Ishikawa (cell line): ENCODE measurements at regions not wholly inside any gene's neighbourhood (a gene's known extent, or its start where the extent isn't known, plus 50 kb on each side); places are given as distances from the start of the nearest gene placed in this dataset.

ENCODE experiments used
- CEBPB ChIP-seq: IDR thresholded peaks from 2 replicates; pipeline ENCODE4 v1.6.1; 2012
- CREB1 ChIP-seq: IDR thresholded peaks from 2 replicates; pipeline ENCODE4 v1.6.1; 2012; ENCODE audit warnings: low read depth
- EGR1 ChIP-seq: IDR thresholded peaks from 2 replicates; pipeline ENCODE4 v1.6.1; 2012
- EP300 ChIP-seq: IDR thresholded peaks from 2 replicates; pipeline ENCODE4 v1.6.1; 2012; ENCODE audit warnings: borderline replicate concordance
- FOXM1 ChIP-seq: IDR thresholded peaks from 2 replicates; pipeline ENCODE4 v1.6.1; 2012; ENCODE audit warnings: low read depth, borderline replicate concordance
- NFIC ChIP-seq: IDR thresholded peaks from 2 replicates; pipeline ENCODE4 v1.6.1; 2012
- RAD21 ChIP-seq: IDR thresholded peaks from 2 replicates; pipeline ENCODE4 v1.6.1; 2012; ENCODE audit warnings: low read depth
- TAF1 ChIP-seq: IDR thresholded peaks from 2 replicates; pipeline ENCODE4 v1.6.1; 2012; ENCODE audit warnings: low read depth, mild to moderate bottlenecking
- TCF12 ChIP-seq: IDR thresholded peaks from 2 replicates; pipeline ENCODE4 v1.6.1; 2012; ENCODE audit warnings: low read depth
- TEAD4 ChIP-seq: IDR thresholded peaks from 2 replicates; pipeline ENCODE4 v1.6.1; 2012
- USF1 ChIP-seq: IDR thresholded peaks from 2 replicates; pipeline ENCODE4 v1.6.1; 2012
- YY1 ChIP-seq: IDR thresholded peaks from 2 replicates; pipeline ENCODE4 v1.6.1; 2012; ENCODE audit warnings: low read depth
- ZBTB7A ChIP-seq: IDR thresholded peaks from 2 replicates; pipeline ENCODE4 v1.6.1; 2012; ENCODE audit warnings: low read depth
- TF ChIP-seq, protein P1 (sequence below): IDR thresholded peaks from 2 replicates; pipeline ENCODE4 v1.6.1; 2012
- TF ChIP-seq, protein P2 (sequence below): IDR thresholded peaks from 2 replicates; pipeline ENCODE4 v1.6.1; 2012; ENCODE audit warnings: low read depth, mild to moderate bottlenecking

- no peak for TF ChIP-seq CREB1
- TF ChIP-seq EGR1 = no peak
- no peak for TF ChIP-seq TAF1
- no peak for TF ChIP-seq CEBPB
Measured at GRCh38 chr18:30588673-30589164, 453.8 kb downstream of the DSC3 start.

- no peak for TF ChIP-seq TCF12
- TF ChIP-seq, protein P1, sequence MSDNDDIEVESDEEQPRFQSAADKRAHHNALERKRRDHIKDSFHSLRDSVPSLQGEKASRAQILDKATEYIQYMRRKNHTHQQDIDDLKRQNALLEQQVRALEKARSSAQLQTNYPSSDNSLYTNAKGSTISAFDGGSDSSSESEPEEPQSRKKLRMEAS = no peak
- TF ChIP-seq YY1 = no peak
- TF ChIP-seq TAF1 = no peak
- TF ChIP-seq, protein P2, sequence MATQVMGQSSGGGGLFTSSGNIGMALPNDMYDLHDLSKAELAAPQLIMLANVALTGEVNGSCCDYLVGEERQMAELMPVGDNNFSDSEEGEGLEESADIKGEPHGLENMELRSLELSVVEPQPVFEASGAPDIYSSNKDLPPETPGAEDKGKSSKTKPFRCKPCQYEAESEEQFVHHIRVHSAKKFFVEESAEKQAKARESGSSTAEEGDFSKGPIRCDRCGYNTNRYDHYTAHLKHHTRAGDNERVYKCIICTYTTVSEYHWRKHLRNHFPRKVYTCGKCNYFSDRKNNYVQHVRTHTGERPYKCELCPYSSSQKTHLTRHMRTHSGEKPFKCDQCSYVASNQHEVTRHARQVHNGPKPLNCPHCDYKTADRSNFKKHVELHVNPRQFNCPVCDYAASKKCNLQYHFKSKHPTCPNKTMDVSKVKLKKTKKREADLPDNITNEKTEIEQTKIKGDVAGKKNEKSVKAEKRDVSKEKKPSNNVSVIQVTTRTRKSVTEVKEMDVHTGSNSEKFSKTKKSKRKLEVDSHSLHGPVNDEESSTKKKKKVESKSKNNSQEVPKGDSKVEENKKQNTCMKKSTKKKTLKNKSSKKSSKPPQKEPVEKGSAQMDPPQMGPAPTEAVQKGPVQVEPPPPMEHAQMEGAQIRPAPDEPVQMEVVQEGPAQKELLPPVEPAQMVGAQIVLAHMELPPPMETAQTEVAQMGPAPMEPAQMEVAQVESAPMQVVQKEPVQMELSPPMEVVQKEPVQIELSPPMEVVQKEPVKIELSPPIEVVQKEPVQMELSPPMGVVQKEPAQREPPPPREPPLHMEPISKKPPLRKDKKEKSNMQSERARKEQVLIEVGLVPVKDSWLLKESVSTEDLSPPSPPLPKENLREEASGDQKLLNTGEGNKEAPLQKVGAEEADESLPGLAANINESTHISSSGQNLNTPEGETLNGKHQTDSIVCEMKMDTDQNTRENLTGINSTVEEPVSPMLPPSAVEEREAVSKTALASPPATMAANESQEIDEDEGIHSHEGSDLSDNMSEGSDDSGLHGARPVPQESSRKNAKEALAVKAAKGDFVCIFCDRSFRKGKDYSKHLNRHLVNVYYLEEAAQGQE = no peak
Measured at GRCh38 chr18:30583768-30584167, 458.8 kb downstream of the DSC3 start.

GRCh38 chr18:30582078-30582477, 460.5 kb downstream of the DSC3 start:
- TF ChIP-seq EP300 (no peak), TEAD4 (no peak), ZBTB7A (no peak), CREB1 (no peak), EGR1 (no peak), RAD21 (no peak), CEBPB (no peak)

DNA sequence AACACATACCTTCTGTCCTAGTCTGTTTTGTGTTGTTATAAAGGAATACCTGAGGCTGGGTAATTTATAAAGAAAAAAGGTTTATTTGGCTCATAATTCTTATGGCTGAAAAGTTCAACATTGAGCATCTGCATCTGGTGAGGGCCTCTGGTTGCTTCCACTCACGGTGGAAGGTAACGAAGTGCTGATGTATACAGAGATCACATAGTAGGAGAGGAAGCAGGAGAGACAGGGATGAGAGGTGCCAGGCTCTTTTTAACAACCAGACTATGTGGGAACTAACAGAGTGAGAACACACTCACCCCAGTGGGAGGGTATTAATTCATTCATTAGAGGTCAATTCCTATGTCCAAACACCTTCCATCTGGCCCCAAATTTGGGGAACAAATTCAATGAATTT, 463.8 kb downstream of the DSC3 start:
- TF ChIP-seq ZBTB7A (no peak), TEAD4 (no peak), RAD21 (no peak), EGR1 (no peak), TCF12 (no peak), CREB1 (no peak), NFIC (no peak)
- TF ChIP-seq, protein P1 = no peak

DNA sequence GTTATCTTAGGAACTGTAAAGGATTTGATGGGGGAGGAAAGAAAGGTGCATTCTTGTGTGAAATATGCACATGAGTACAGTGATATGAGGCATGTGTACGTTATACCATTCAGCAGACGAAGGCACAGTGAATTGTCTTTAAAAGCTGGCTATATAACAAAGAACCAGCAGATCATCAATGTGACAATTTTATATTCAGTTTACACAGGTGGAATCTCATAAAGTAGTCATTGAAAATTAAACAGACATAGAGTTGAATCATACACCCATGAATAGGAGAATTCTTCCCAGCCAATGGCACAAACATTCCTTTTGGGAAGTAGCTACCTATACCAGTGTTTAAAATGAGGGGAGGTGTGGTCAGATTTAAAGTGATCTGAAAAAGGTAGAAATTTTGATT, 470.3 kb downstream of the DSC3 start:
- no peak for TF ChIP-seq USF1
- TF ChIP-seq, protein P1 = no peak
- no peak for TF ChIP-seq ZBTB7A
- TF ChIP-seq TAF1 = no peak
- TF ChIP-seq FOXM1 = no peak
- TF ChIP-seq NFIC = no peak
- TF ChIP-seq CEBPB = no peak
- TF ChIP-seq, protein P2 = no peak
- no peak for TF ChIP-seq CREB1
- TF ChIP-seq TCF12 = no peak
- no peak for TF ChIP-seq TEAD4
- no peak for TF ChIP-seq YY1
- TF ChIP-seq EGR1 = no peak

GRCh38 chr18:30568333-30568732, 474.2 kb downstream of the DSC3 start:
- TF ChIP-seq YY1 = no peak
- no peak for TF ChIP-seq ZBTB7A
- no peak for TF ChIP-seq NFIC
- TF ChIP-seq CEBPB = no peak
- TF ChIP-seq, protein P1 = no peak
- TF ChIP-seq TAF1 = no peak
- TF ChIP-seq EGR1 = no peak
- TF ChIP-seq RAD21 = no peak
- TF ChIP-seq, protein P2 = no peak
- no peak for TF ChIP-seq TEAD4
- TF ChIP-seq TCF12 = no peak
- no peak for TF ChIP-seq EP300
- no peak for TF ChIP-seq USF1
- TF ChIP-seq CREB1 = no peak
- TF ChIP-seq FOXM1 = no peak
